GM19452 (cell line): ENCODE measurements at regions not wholly inside any gene's neighbourhood (a gene's known extent, or its start where the extent isn't known, plus 50 kb on each side); places are given as distances from the start of the nearest gene placed in this dataset.

Experiments used
- ATAC-seq: cut with Tn5 transposase; IDR thresholded peaks from one replicate; pipeline ENCODE4 v1.9.1; 2021; ENCODE audit not compliant: unreplicated experiment

DNA sequence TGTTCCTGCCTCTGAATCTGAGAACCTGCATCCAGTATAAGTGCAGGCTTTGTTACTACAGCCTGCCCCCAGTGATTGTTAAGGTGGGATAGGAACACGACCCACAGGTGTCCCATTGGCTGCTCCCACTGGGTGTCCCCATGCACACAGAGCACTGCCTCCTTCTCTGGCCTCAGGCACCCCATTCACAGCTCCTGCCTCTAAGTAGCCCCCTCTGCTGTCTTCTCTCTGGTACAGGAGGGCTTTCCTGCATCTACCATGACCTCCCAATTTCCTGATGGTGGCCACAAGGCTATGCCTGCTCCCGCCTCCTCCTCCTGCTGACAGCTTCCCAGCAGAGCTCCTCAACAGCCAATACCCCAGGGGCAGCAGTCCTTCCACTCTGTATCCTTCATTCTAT, 238.6 kb upstream of the TMC3 start:
- ATAC-seq, result no peak

- ATAC-seq, result no peak
Observed at GRCh38 chr15:81611679-81612078, 237.7 kb upstream of the TMC3 start.

GRCh38 chr15:81608309-81608829, 234.4 kb upstream of the TMC3 start:
- no peak for ATAC-seq

DNA sequence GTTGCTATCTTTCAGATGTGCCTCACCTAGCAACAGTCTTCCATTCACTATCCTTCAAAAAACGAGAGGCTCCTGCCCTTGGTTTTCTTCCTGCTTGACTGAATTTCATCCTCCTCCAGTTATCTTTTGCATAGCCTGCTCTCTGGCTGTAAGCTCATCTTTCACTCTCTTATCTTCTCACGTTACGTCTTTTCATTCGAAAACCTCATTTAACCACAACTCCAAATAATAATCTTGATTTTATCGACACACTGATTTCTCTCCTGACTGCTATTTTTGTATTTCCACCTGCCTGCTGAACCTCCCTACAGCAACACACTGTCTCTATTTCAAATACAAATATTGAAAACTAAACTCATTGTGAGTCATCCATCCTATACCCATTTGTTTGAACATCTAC, 230.7 kb upstream of the TMC3 start:
- ATAC-seq, result no peak

DNA sequence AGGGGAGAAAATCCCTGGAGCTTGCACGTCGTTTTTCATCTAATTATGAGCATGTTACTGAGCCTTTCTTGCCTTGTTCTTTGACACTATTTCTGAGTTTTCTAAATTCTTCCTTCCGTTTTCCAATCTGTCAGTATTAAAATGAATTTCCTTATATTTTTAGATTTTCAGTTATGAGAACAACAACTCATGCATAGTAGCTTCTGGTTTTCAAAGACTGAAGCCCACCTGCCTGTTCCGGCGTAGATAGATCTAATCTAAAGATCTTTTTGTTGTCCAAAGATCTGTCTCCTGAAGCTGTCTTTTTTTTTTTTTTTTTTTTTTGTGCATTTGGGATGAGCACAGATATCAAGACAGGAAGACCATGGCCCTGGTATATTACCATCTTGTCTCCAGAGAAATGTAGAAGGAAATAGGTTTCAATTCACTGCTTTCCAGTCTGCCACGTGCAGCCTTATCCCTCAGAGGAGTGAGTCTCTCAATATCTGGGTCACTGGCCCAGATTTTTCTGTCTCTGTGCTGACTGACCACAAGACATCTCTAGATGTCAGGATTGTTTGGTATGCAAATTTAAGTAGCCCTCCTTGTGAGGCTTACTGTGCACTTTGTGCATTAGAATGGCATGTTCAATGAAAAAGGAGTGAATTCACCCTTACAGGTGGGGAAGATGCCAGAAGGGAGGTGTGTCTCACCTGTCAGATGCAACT, 222.3 kb upstream of the TMC3 start:
- no peak for ATAC-seq

DNA sequence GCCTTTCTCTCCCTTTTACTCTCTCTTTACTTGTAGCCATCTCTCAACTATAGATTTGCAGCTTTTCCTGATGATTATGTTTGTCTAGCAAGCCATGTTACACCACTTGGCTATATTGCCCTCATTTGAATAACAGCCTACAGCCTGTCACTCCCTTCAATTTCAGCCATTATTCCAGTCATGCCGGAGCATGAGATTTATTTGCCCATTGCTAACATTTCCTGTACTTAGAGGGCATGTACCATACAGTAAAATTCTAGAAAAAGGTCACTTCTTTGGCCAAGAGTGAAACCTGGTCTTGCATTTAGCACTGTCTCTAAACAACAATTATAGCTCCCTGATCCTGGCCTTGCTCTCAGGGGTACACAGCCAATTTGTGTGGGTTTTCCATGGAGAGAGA, 221.7 kb upstream of the TMC3 start:
- ATAC-seq, result no peak

GRCh38 chr15:81589671-81590070, 215.7 kb upstream of the TMC3 start:
- ATAC-seq, result no peak

GRCh38 chr15:81575436-81576123, 201.6 kb upstream of the TMC3 start:
- ATAC-seq, result no peak

DNA sequence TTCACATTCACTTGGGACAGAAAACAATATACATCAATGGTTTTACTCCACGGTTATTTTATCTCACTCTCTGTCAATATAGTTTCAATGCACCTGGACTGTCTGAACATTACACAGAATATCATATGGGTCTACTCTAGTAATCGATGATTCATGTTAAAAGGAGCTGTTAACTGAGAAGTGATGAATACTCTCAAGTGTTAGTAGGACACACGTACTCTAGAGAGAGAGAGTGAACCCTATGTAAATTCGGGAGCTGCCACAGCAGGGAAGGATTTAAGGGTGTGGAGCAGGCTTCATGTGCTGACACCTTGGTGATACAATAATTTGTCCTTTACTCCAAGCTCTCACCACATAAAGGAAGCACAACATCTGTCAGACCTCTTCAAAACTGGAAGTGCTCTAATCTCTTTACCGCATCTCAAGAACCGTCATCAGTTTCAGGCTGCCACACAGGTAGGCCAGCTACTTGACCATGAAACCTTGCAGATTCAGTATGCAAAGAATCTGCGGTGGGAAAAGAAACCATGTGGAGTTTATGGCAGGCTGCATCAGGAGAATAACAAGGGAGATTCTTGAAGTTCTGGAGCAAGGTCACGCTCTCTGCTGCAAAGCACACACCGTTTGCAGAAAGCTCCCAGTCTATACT, 199.2 kb upstream of the TMC3 start:
- ATAC-seq, result no peak

- ATAC-seq, result no peak
Observed at GRCh38 chr15:81572190-81572589, 198.2 kb upstream of the TMC3 start.

- ATAC-seq, result no peak
Observed at GRCh38 chr15:81569286-81570080, 195.5 kb upstream of the TMC3 start.

GRCh38 chr15:81567924-81568323, 193.9 kb upstream of the TMC3 start:
- ATAC-seq, result no peak

DNA sequence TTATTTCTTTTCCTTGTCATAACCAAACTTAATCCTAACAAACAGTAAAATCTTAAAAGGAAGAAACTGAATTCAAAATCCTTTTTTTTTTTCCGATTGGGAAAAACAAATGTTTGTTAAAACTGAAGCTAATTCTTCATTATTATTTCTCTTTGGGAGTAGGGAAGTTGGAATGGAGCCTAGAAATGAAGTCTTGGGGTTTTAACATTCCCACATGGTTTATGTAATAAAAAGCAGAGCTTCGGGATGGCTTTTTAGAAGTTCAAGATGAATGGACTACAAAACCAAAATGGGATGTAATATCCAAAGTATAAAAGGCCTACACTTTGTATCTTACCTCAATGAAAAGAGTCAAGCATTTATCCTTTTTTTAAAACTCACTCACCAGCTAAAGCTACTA, 189.0 kb upstream of the TMC3 start:
- ATAC-seq, result no peak

DNA sequence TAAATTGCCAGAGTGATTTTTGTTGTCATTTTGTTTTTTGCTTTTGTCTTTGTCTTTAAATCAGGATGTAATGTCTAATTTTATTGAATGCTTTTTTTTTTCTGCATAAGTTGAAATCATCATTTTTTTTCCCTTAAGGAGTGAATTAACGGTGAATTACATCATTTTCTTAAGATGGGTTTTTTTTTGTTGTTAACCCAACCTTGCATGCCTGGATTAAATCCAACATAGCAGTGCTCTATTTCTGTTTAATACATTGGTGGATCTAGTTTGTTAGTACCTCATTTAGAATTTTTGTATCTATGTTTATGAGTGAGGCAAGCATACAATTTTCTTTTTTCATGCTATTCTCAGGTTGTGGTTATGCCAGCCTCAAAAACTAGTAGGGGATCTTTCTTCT, 186.4 kb upstream of the TMC3 start:
- no peak for ATAC-seq

DNA sequence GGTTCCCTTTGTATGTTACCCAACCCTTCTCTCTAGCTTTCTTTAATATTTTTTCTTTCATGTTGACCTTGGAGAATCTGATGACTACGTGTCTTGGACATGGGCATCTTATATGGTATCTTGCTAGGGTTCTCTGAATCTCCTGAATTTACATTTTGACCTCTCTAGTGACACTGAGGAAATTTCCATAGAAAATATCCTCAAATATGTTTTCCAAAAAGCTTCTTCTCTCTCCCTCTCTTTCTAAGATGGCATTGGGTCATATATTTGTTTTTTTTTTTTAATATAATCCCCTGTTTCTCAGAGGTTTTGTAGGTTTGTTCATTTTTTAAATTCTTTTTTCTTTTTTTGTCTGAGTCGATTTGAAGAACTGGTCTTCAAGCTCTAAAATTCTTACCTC, 184.0 kb upstream of the TMC3 start:
- ATAC-seq, result no peak

DNA sequence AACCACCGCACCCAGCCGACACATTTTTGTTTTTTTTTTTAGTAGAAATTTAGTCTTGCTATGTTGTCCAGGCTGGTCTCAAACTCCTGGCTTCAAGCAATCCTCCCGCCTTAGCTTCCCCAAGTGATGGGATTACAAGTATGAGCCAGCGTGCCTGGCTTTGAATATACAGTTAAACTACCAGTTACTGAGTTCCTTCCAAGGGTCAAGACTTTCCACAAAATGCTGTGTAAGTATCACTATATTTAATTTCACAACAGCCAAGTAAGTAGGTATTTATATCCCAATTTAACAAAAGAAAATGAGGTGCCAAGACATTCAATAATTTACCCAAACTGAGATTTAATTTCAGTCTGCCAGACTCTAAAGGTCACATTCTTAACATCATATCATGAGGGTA, 181.3 kb upstream of the TMC3 start:
- ATAC-seq, result no peak

DNA sequence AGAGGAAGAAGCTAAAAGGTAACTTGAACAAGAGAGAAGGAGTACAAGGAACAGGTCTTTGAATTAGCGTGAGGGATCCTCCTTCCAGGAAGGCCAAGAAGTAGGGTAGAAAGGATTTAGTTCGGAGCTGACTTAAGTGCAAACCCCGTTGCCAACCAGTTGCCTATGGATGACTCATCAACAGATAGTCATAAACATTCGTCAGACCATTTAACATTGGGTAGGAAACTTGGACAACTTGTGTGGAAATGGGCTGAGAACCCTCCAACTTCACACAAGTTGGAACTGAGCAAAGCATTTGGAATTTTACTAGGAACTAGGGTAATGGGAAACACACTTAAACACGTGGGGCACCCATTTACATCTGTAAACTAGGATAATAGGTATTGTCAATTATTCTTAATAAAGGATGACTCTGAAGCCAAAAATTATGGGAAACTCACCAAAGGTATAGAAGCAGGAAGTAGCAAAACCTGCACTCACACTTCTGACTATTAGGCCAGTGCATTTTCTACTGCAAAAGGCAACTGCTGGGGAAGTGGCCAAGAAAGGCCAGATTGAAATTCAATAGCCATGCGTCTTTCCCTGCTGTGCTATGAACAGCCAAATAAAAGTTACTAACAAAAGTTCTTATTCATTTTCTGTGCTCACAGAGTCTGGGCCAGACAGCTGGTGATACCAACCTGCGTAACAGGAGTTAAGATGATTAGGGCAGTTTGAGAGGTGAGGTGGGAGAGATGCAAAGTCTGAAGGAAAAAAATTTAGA, 174.5 kb upstream of the TMC3 start:
- ATAC-seq, result no peak

GRCh38 chr15:81547521-81548132, 173.6 kb upstream of the TMC3 start:
- no peak for ATAC-seq

- no peak for ATAC-seq
Observed at GRCh38 chr15:81544385-81544784, 170.4 kb upstream of the TMC3 start.

- no peak for ATAC-seq
Observed at GRCh38 chr15:81540909-81541308, 166.9 kb upstream of the TMC3 start.
